ENCODE measurements at regions not wholly inside any gene's neighbourhood (a gene's known extent, or its start where the extent isn't known, plus 50 kb on each side); places are given as distances from the start of the nearest gene placed in this dataset.

DNA sequence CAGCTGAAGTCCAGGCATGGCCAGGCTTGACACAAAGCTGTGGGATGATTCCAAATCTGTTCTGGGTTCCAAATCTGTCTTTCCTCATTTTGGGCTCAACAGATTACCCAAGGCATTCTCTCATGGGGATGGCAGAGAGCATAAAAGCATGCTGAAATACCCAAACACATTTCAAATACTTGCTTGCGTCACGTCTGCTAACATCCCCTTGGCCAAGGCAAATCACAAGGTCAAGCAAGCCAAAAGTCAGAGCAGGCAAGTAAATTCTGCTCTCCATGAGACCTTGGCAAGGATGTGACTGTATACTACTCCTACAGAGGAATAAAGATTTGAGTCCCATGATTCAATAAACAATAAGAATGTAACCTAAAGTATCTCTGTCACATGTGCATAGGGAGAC lies 306.7 kb downstream of the EPB41L4A start:
- Mint-ChIP-seq H3K27me3 (peaks cover 3 to 6% of the 10 kb centered on the region in 2 donors), H3K27ac (no peak overlapping the region), H3K4me1 (no peaks in the 10 kb centered on the region), H3K4me3 (no peak overlapping the region), H3K9me3 (no peaks in the 10 kb centered on the region), H3K36me3 (no peaks in the 10 kb centered on the region)
- Histone ChIP-seq H3K27ac (ENCODE audit: low read length) (no peak overlapping the region), H3K36me3 (ENCODE audit: control insufficient read depth in 2 of 2, extremely low read depth in 1 of 2, insufficient read depth in 1 of 2, low read length in 1 of 2) (no peaks in the 10 kb centered on the region), H3K4me1 (ENCODE audit: control insufficient read depth in 1 of 2, extremely low read depth in 1 of 2, insufficient read depth in 2 of 2, low read length in 2 of 2) (no peaks in the 10 kb centered on the region), H3K27me3 (replicated peaks in 1 of 2; ENCODE audit: control insufficient read depth in 2 of 2, extremely low read depth in 1 of 2, insufficient read depth in 2 of 2, low read length in 1 of 2) (peaks cover 0 to 3% of the 10 kb centered on the region in 2 experiments), H3K4me3 (ENCODE audit: control insufficient read depth in 1 of 2, extremely low read depth in 1 of 2, low read length in 1 of 2) (no peak overlapping the region), H3K9me3 (no peaks in the 10 kb centered on the region)
- ATAC-seq (replicated peaks in 1 of 4) = no peak
- ChIA-PET CTCF (no interaction called here), POLR2A (no interaction called here)
- no CpG with 5 or more reads among the region's 2 CpGs for WGBS (ENCODE audit: insufficient coverage)
- DNase-seq = no peak

DNA sequence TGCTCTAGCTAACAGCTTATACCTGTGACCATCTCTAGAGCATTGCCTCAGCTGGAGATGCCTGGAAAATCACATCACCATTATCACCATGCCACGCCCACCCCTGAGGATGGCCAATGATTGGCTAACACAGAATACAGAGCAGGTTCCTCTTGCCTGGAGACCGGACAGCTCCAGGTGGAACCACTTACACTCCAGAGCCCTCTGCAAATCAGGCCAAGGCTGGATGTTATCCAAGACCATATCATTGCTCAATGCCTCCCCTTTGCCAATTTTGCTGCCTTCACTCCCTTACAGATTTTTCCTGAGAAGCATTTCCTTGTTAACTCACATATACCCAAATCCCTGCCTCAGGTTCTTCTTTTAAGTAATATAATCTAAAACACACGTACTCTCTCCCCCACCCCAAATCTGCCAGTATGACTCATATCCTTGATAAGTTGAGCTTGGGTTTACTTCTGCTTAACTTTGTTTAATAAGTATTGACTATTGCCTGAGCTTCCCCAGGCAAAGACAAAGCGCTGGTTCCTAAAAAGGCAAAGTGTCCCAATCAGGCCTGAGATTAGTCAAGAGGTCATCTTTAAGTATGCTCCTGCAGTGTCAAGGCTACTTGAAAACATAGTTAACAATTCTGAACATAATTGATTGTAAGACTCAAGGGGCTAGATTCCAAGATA lies 309.6 kb downstream of the EPB41L4A start:
- Histone ChIP-seq H3K9me3 (no peaks in the 10 kb centered on the region), H3K4me1 (ENCODE audit: control insufficient read depth in 1 of 2, extremely low read depth in 1 of 2, insufficient read depth in 2 of 2, low read length in 2 of 2) (no peaks in the 10 kb centered on the region), H3K27me3 (replicated peaks in 1 of 2; ENCODE audit: control insufficient read depth in 2 of 2, extremely low read depth in 1 of 2, insufficient read depth in 2 of 2, low read length in 1 of 2) (peaks cover 0 to 3% of the 10 kb centered on the region in 2 experiments), H3K27ac (ENCODE audit: low read length) (no peak overlapping the region), H3K36me3 (ENCODE audit: control insufficient read depth in 2 of 2, extremely low read depth in 1 of 2, insufficient read depth in 1 of 2, low read length in 1 of 2) (no peaks in the 10 kb centered on the region), H3K4me3 (ENCODE audit: control insufficient read depth in 1 of 2, extremely low read depth in 1 of 2, low read length in 1 of 2) (no peak overlapping the region)
- Mint-ChIP-seq H3K9me3 (no peaks in the 10 kb centered on the region), H3K27me3 (peaks cover 0 to 3% of the 10 kb centered on the region in 2 donors), H3K4me1 (no peaks in the 10 kb centered on the region), H3K27ac (no peak overlapping the region), H3K36me3 (no peaks in the 10 kb centered on the region), H3K4me3 (no peak overlapping the region)
- no peak for ATAC-seq (replicated peaks in 1 of 4)
- POLR2A ChIA-PET = interaction anchor here in 1 of 2 donors (0.6 kb wide), 1 partner anchor 28 kb away, joined by 9 read pairs; no protein-coding TSS in a partner anchor
- CTCF ChIA-PET = no interaction called here
- DNase-seq = no peak
- 71% methylated on average over 2 of the region's 4 CpGs for WGBS (ENCODE audit: insufficient coverage)

DNA sequence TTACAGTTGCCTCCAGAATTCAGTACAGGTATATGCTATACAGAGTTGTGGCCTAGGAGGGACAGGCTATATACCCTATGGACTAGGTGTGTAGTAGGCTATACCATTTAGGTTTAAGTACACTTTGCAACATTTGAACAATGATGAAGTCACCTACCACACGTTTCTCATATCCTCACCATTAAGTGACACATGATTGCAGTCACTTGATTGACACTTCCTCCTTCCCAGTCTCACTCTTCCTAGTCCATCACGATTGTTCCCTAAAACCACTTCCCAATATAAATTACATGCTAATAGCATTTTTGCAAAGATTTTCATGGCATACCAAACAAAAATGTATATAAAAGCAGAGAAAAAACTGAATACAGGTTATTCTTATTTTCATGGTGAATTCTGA lies 312.2 kb downstream of the EPB41L4A start:
- Histone ChIP-seq H3K36me3 (ENCODE audit: control insufficient read depth in 2 of 2, extremely low read depth in 1 of 2, insufficient read depth in 1 of 2, low read length in 1 of 2) (no peaks in the 10 kb centered on the region), H3K4me3 (ENCODE audit: control insufficient read depth in 1 of 2, extremely low read depth in 1 of 2, low read length in 1 of 2) (no peak overlapping the region), H3K9me3 (no peaks in the 10 kb centered on the region), H3K4me1 (ENCODE audit: control insufficient read depth in 1 of 2, extremely low read depth in 1 of 2, insufficient read depth in 2 of 2, low read length in 2 of 2) (no peaks in the 10 kb centered on the region), H3K27me3 (replicated peaks in 1 of 2; ENCODE audit: control insufficient read depth in 2 of 2, extremely low read depth in 1 of 2, insufficient read depth in 2 of 2, low read length in 1 of 2) (peaks cover 0 to 3% of the 10 kb centered on the region in 2 experiments), H3K27ac (ENCODE audit: low read length) (no peak overlapping the region)
- 27% methylated on average over 2 of the region's 2 CpGs for WGBS (ENCODE audit: insufficient coverage)
- CTCF ChIA-PET = no interaction called here
- no peaks in the 10 kb centered on the region for H3K36me3 Mint-ChIP-seq
- H3K9me3 Mint-ChIP-seq = no peaks in the 10 kb centered on the region
- no peak for DNase-seq
- H3K27me3 Mint-ChIP-seq = peaks cover 0 to 2% of the 10 kb centered on the region in 2 donors
- POLR2A ChIA-PET = no interaction called here
- H3K27ac Mint-ChIP-seq = no peak overlapping the region
- no peak for ATAC-seq (replicated peaks in 1 of 4)
- H3K4me1 Mint-ChIP-seq = no peaks in the 10 kb centered on the region
- no peak overlapping the region for H3K4me3 Mint-ChIP-seq

DNA sequence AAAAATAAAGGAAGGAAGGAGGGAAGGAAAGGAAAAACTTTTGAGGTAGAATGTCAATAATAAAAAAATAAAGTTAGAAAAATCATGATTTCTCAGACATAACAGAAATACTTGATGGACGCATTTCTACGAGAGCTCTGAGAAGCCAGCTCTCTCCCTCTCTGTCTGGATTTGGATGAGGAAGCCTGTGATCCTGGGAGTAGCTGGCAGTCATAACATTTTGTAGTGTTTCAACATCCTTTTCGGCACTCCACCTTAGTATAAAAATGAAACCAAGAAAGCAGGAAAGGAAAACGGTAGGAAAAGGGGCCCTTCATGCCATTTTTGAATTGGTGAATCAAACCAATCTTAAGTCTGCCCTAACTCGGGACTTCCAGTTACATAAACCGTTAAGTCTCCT lies 321.3 kb downstream of the EPB41L4A start:
- no peaks in the 10 kb centered on the region for H3K4me1 Mint-ChIP-seq
- Histone ChIP-seq H3K27me3 (replicated peaks in 1 of 2; ENCODE audit: control insufficient read depth in 2 of 2, extremely low read depth in 1 of 2, insufficient read depth in 2 of 2, low read length in 1 of 2) (no peaks in the 10 kb centered on the region), H3K4me3 (ENCODE audit: control insufficient read depth in 1 of 2, extremely low read depth in 1 of 2, low read length in 1 of 2) (no peak overlapping the region), H3K27ac (ENCODE audit: low read length) (no peak overlapping the region), H3K4me1 (ENCODE audit: control insufficient read depth in 1 of 2, extremely low read depth in 1 of 2, insufficient read depth in 2 of 2, low read length in 2 of 2) (no peaks in the 10 kb centered on the region), H3K9me3 (no peaks in the 10 kb centered on the region), H3K36me3 (ENCODE audit: control insufficient read depth in 2 of 2, extremely low read depth in 1 of 2, insufficient read depth in 1 of 2, low read length in 1 of 2) (no peaks in the 10 kb centered on the region)
- H3K4me3 Mint-ChIP-seq = no peak overlapping the region
- 70% methylated on average over 2 of the region's 6 CpGs for WGBS (ENCODE audit: insufficient coverage)
- ATAC-seq (replicated peaks in 1 of 4) = no peak
- DNase-seq = no peak
- H3K27me3 Mint-ChIP-seq = peaks cover 5 to 9% of the 10 kb centered on the region in 2 donors
- POLR2A ChIA-PET = no interaction called here
- CTCF ChIA-PET = no interaction called here
- no peak overlapping the region for H3K27ac Mint-ChIP-seq
- peaks cover 0 to 2% (median 0%) of the 10 kb centered on the region in 3 donors for H3K9me3 Mint-ChIP-seq
- H3K36me3 Mint-ChIP-seq = no peaks in the 10 kb centered on the region

DNA sequence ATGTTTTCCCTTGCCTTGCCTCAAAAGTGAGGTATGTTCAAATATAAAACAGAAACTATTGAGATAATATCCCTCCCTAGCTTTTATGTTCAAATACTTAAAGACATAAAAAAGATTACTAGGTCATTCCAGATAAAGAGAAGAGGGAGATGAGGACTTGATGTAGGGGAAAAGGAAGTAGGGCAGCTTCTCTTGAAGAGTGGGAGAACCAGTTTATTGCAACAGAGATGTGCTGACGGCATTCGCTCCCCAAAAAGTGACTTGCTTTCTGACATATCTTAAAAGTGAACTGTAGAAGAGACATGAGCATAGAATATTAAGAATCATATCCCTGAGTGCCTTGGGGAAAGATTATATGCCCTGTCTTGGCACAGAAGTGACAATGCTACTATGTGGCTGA lies 330.2 kb upstream of the NREP start:
- H3K4me1 ChIP-seq (ENCODE audit: control insufficient read depth in 1 of 2, extremely low read depth in 1 of 2, insufficient read depth in 2 of 2, low read length in 2 of 2) = no peaks in the 10 kb centered on the region
- Mint-ChIP-seq H3K9me3 (no peaks in the 10 kb centered on the region), H3K27ac (no peak overlapping the region), H3K27me3 (peaks cover 0 to 4% of the 10 kb centered on the region in 2 donors), H3K4me3 (no peak overlapping the region), H3K4me1 (no peaks in the 10 kb centered on the region), H3K36me3 (no peaks in the 10 kb centered on the region)
- no peaks in the 10 kb centered on the region for H3K27me3 ChIP-seq (replicated peaks in 1 of 2; ENCODE audit: control insufficient read depth in 2 of 2, extremely low read depth in 1 of 2, insufficient read depth in 2 of 2, low read length in 1 of 2)
- WGBS (ENCODE audit: insufficient coverage) = 100% methylated on average over 1 of the region's 2 CpGs
- H3K36me3 ChIP-seq (ENCODE audit: control insufficient read depth in 2 of 2, extremely low read depth in 1 of 2, insufficient read depth in 1 of 2, low read length in 1 of 2) = no peaks in the 10 kb centered on the region
- POLR2A ChIA-PET = no interaction called here
- CTCF ChIA-PET = no interaction called here
- no peaks in the 10 kb centered on the region for H3K9me3 ChIP-seq
- no peak overlapping the region for H3K4me3 ChIP-seq (ENCODE audit: control insufficient read depth in 1 of 2, extremely low read depth in 1 of 2, low read length in 1 of 2)
- H3K27ac ChIP-seq (ENCODE audit: low read length) = no peak overlapping the region
- DNase-seq = no peak
- no peak for ATAC-seq (replicated peaks in 1 of 4)

DNA sequence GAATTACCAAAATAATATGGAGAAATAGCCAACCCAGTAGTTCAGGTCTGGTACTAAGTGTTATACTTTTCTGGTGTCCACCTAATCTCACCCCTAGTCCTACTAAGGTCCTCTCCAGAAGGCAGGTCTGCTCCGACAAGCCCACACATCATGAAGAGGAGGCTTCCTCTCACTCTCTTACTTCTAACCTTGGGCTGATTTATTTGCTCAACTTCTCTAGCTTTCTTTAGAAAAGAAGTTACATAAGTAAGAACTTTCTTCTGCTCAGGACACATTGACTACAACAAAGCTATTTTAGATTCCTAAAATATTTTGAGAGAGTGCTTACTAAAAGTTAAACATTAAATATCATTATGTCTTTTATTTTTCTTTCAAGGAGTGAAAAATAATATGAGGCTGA lies 329.7 kb upstream of the NREP start:
- no peak overlapping the region for H3K4me3 Mint-ChIP-seq
- Histone ChIP-seq H3K9me3 (no peaks in the 10 kb centered on the region), H3K27ac (ENCODE audit: low read length) (no peak overlapping the region), H3K4me1 (ENCODE audit: control insufficient read depth in 1 of 2, extremely low read depth in 1 of 2, insufficient read depth in 2 of 2, low read length in 2 of 2) (no peaks in the 10 kb centered on the region), H3K36me3 (ENCODE audit: control insufficient read depth in 2 of 2, extremely low read depth in 1 of 2, insufficient read depth in 1 of 2, low read length in 1 of 2) (no peaks in the 10 kb centered on the region), H3K27me3 (replicated peaks in 1 of 2; ENCODE audit: control insufficient read depth in 2 of 2, extremely low read depth in 1 of 2, insufficient read depth in 2 of 2, low read length in 1 of 2) (no peaks in the 10 kb centered on the region), H3K4me3 (ENCODE audit: control insufficient read depth in 1 of 2, extremely low read depth in 1 of 2, low read length in 1 of 2) (no peak overlapping the region)
- no peaks in the 10 kb centered on the region for H3K4me1 Mint-ChIP-seq
- ChIA-PET POLR2A (no interaction called here), CTCF (no interaction called here)
- H3K36me3 Mint-ChIP-seq = no peaks in the 10 kb centered on the region
- H3K27me3 Mint-ChIP-seq = peaks cover 0 to 4% of the 10 kb centered on the region in 2 donors
- ATAC-seq (replicated peaks in 1 of 4) (no peak), DNase-seq (no peak)
- H3K27ac Mint-ChIP-seq = no peak overlapping the region
- H3K9me3 Mint-ChIP-seq = no peaks in the 10 kb centered on the region
- no CpG with 5 or more reads among the region's 1 CpG for WGBS (ENCODE audit: insufficient coverage)

DNA sequence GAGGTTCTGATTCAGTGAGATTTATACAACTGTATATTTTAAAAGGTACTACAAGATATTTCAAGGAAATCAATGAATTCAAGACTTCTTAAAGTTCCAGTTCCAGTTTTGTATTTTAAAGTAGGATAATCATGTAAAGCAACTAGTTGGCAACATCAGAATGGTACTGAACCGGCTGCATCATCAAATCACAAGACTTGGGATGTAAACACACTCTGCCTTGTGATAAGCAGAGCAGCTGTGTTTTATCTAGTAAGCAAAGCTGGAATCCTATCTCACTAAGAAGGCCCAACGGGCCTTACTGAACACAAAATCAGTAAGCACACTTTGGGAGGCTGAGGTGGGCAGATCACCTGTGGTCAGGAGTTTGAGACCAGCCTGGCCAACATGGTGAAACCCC lies 327.2 kb upstream of the NREP start:
- Histone ChIP-seq H3K27me3 (replicated peaks in 1 of 2; ENCODE audit: control insufficient read depth in 2 of 2, extremely low read depth in 1 of 2, insufficient read depth in 2 of 2, low read length in 1 of 2) (no peaks in the 10 kb centered on the region), H3K36me3 (ENCODE audit: control insufficient read depth in 2 of 2, extremely low read depth in 1 of 2, insufficient read depth in 1 of 2, low read length in 1 of 2) (no peaks in the 10 kb centered on the region), H3K9me3 (no peaks in the 10 kb centered on the region), H3K4me3 (ENCODE audit: control insufficient read depth in 1 of 2, extremely low read depth in 1 of 2, low read length in 1 of 2) (no peak overlapping the region), H3K4me1 (ENCODE audit: control insufficient read depth in 1 of 2, extremely low read depth in 1 of 2, insufficient read depth in 2 of 2, low read length in 2 of 2) (no peaks in the 10 kb centered on the region), H3K27ac (ENCODE audit: low read length) (no peak overlapping the region)
- DNase-seq = no peak
- Mint-ChIP-seq H3K4me1 (no peaks in the 10 kb centered on the region), H3K4me3 (no peak overlapping the region), H3K36me3 (no peaks in the 10 kb centered on the region), H3K9me3 (no peaks in the 10 kb centered on the region), H3K27me3 (peaks cover 0 to 4% of the 10 kb centered on the region in 2 donors), H3K27ac (no peak overlapping the region)
- no peak for ATAC-seq (replicated peaks in 1 of 4)
- ChIA-PET POLR2A (no interaction called here), CTCF (no interaction called here)
- WGBS (ENCODE audit: insufficient coverage) = no CpG with 5 or more reads among the region's 2 CpGs

Measured in T-cell (primary cell).